MM.1S (cell line): ENCODE measurements at regions not wholly inside any gene's neighbourhood (a gene's known extent, or its start where the extent isn't known, plus 50 kb on each side); places are given as distances from the start of the nearest gene placed in this dataset.

Source experiments
- DNase-seq: peaks from one replicate; pipeline ENCODE4 v3.0.0-alpha.2; 2015
- H2AFZ ChIP-seq: fragments of 300-600 bp; sonication (generic); 2 replicates; pipeline ENCODE4 v1.6.0; 2016; ENCODE audit warnings: antibody characterized with exemption, low read length
- H3F3A ChIP-seq: fragments of 300-600 bp; sonication (generic); 2 replicates; pipeline ENCODE4 v1.6.1; 2016; ENCODE audit warnings: mild to moderate bottlenecking, antibody characterized with exemption, low read length, moderate library complexity, mixed read lengths; ENCODE audit not compliant: insufficient read depth
- H3K27ac ChIP-seq: fragments of 300-600 bp; sonication (generic); 2 replicates; pipeline ENCODE4 v1.5.1; 2016; ENCODE audit warnings: mild to moderate bottlenecking, low read length
- H3K27me3 ChIP-seq: fragments of 300-600 bp; sonication (generic); replicated peaks from 2 replicates; pipeline ENCODE4 v1.6.0; 2016; ENCODE audit warnings: low read length; ENCODE audit not compliant: insufficient read depth
- H3K36me3 ChIP-seq: fragments of 300-600 bp; sonication (generic); replicated peaks from 2 replicates; pipeline ENCODE4 v1.6.1; 2016; ENCODE audit warnings: mild to moderate bottlenecking, low read length, mixed read lengths; ENCODE audit not compliant: insufficient read depth
- H3K4me1 ChIP-seq: fragments of 300-600 bp; sonication (generic); 2 replicates; pipeline ENCODE4 v1.6.1; 2016; ENCODE audit warnings: low read length, mixed read lengths
- H3K4me2 ChIP-seq: fragments of 300-600 bp; sonication (generic); 2 replicates; pipeline ENCODE4 v1.6.0; 2016; ENCODE audit warnings: low read depth, low read length
- H3K4me3 ChIP-seq: fragments of 300-600 bp; sonication (generic); 2 replicates; pipeline ENCODE4 v1.5.1; 2016; ENCODE audit warnings: low read length, mixed read lengths
- H3K79me2 ChIP-seq: fragments of 300-600 bp; sonication (generic); 2 replicates; pipeline ENCODE4 v1.6.1; 2016; ENCODE audit warnings: mixed run types, low read length, mixed read lengths
- H3K9ac ChIP-seq: fragments of 300-600 bp; sonication (generic); 2 replicates; pipeline ENCODE4 v1.6.1; 2016; ENCODE audit warnings: low read length, mixed read lengths
- H3K9me2 ChIP-seq: fragments of 300-600 bp; sonication (generic); replicated peaks from 2 replicates; pipeline ENCODE4 v1.6.1; 2016; ENCODE audit warnings: mild to moderate bottlenecking, low read length, mixed read lengths; ENCODE audit not compliant: insufficient read depth
- H3K9me3 ChIP-seq: fragments of 300-600 bp; sonication (generic); replicated peaks from 2 replicates; pipeline ENCODE4 v1.6.1; 2016; ENCODE audit warnings: mild to moderate bottlenecking, low read length, mixed read lengths; ENCODE audit not compliant: insufficient read depth
- H4K20me1 ChIP-seq: fragments of 300-600 bp; sonication (generic); 2 replicates; pipeline ENCODE4 v1.6.1; 2016; ENCODE audit warnings: mild to moderate bottlenecking, low read length, moderate library complexity, mixed read lengths; ENCODE audit not compliant: insufficient read depth
- CTCF ChIP-seq: fragments of 300-600 bp; sonication (generic); IDR thresholded peaks from 2 replicates; pipeline ENCODE4 v1.5.1; 2016; ENCODE audit warnings: antibody characterized with exemption, low read length, mixed read lengths
- EZH2 ChIP-seq: fragments of 300-600 bp; sonication (generic); optimal IDR thresholded peaks from 2 replicates; pipeline ENCODE3; 2017; ENCODE audit warnings: low read depth, mild to moderate bottlenecking, antibody characterized with exemption, low read length, mixed read lengths
- EZH2phosphoT487 ChIP-seq: fragments of 300-600 bp; sonication (generic); IDR thresholded peaks from 2 replicates; pipeline ENCODE4 v1.6.1; 2018; ENCODE audit warnings: antibody characterized with exemption, low read length

DNA sequence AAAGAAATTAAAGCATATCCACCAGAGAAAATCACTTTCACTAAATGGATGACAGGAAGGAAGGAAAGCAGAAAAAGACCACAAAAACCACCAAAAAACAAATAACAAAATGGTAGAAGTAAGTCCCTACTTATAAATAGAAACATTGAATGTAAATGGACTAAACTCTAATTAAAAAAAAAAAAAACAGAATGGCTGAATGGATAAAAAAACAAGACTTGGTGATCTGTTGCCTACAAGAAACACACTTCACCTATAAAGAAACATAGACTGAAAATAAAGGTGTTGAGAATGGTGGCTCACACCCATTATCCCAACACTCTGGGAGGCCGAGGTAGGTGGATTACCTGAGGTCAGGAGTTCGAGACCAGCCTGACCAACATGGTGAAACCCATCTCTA, 122.9 kb downstream of the HMHB1 start:
- Histone ChIP-seq H3K4me3 (no peak overlapping the region), H3F3A (no peaks in the 10 kb centered on the region), H3K9ac (no peak overlapping the region), H3K4me2 (no peak overlapping the region), H3K9me3 (no peaks in the 10 kb centered on the region), H3K36me3 (no peaks in the 10 kb centered on the region), H3K4me1 (no peaks in the 10 kb centered on the region), H3K27me3 (no peaks in the 10 kb centered on the region), H3K27ac (no peak overlapping the region), H2AFZ (no peak overlapping the region), H4K20me1 (no peaks in the 10 kb centered on the region), H3K79me2 (no peaks in the 10 kb centered on the region), H3K9me2 (no peaks in the 10 kb centered on the region)
- no peak for DNase-seq
- TF ChIP-seq CTCF (no peak), EZH2 (no peak), EZH2phosphoT487 (no peak)

- Histone ChIP-seq H3K9me3 (no peaks in the 10 kb centered on the region), H3K9ac (no peak overlapping the region), H3K4me1 (no peaks in the 10 kb centered on the region), H3F3A (no peaks in the 10 kb centered on the region), H3K36me3 (no peaks in the 10 kb centered on the region), H3K27ac (no peak overlapping the region), H3K79me2 (no peaks in the 10 kb centered on the region), H3K4me3 (no peak overlapping the region), H4K20me1 (no peaks in the 10 kb centered on the region), H2AFZ (no peak overlapping the region), H3K4me2 (no peak overlapping the region), H3K27me3 (no peaks in the 10 kb centered on the region), H3K9me2 (no peaks in the 10 kb centered on the region)
- TF ChIP-seq EZH2phosphoT487 = no peak
- TF ChIP-seq CTCF = no peak
- TF ChIP-seq EZH2 = no peak
- no peak for DNase-seq
Observed at GRCh38 chr5:143938230-143938629, 126.3 kb downstream of the HMHB1 start.

GRCh38 chr5:143946837-143947236, 134.9 kb downstream of the HMHB1 start:
- Histone ChIP-seq H3K36me3 (no peaks in the 10 kb centered on the region), H3K27ac (no peak overlapping the region), H3K9me3 (no peaks in the 10 kb centered on the region), H4K20me1 (no peaks in the 10 kb centered on the region), H2AFZ (no peak overlapping the region), H3K27me3 (no peaks in the 10 kb centered on the region), H3K9ac (no peak overlapping the region), H3K4me2 (no peak overlapping the region), H3K9me2 (no peaks in the 10 kb centered on the region), H3F3A (no peaks in the 10 kb centered on the region), H3K4me1 (no peaks in the 10 kb centered on the region), H3K79me2 (no peaks in the 10 kb centered on the region), H3K4me3 (no peak overlapping the region)
- DNase-seq = no peak
- TF ChIP-seq EZH2phosphoT487 (no peak), EZH2 (no peak), CTCF (no peak)

- Histone ChIP-seq H3K27ac (no peak overlapping the region), H3K9ac (no peak overlapping the region), H3K4me1 (no peaks in the 10 kb centered on the region), H3K4me2 (no peak overlapping the region), H3K27me3 (no peaks in the 10 kb centered on the region), H2AFZ (no peak overlapping the region), H3K4me3 (no peak overlapping the region), H3K36me3 (no peaks in the 10 kb centered on the region), H3K9me3 (no peaks in the 10 kb centered on the region), H3F3A (no peaks in the 10 kb centered on the region), H3K9me2 (no peaks in the 10 kb centered on the region), H4K20me1 (no peaks in the 10 kb centered on the region), H3K79me2 (no peaks in the 10 kb centered on the region)
- no peak for DNase-seq
- TF ChIP-seq EZH2 (no peak), CTCF (no peak), EZH2phosphoT487 (no peak)
Observed at GRCh38 chr5:143947313-143947712, 135.4 kb downstream of the HMHB1 start.
